ENCODE measurements at regions not wholly inside any gene's neighbourhood (a gene's known extent, or its start where the extent isn't known, plus 50 kb on each side); places are given as distances from the start of the nearest gene placed in this dataset.

DNA sequence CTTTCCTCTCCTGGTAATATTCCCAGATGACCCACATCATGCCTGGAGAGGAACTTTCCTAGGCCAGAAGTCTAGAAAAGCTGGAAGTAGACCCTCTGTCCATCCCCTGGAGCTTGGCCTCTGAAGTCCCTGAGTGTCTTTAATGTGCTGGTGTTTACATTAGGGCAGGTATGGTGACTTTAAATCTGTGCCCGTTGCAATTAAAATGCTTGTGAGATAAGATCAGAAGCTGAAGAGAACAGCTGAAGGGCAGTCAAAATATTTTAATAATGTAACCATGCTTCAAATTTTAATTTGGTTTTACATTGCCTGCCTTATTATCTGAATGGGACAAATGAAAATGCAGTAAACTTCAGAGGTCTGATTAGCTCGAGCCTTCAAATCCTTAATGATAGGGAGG is 1022.5 kb downstream of the BCL11B start:
- TF ChIP-seq, protein P1, sequence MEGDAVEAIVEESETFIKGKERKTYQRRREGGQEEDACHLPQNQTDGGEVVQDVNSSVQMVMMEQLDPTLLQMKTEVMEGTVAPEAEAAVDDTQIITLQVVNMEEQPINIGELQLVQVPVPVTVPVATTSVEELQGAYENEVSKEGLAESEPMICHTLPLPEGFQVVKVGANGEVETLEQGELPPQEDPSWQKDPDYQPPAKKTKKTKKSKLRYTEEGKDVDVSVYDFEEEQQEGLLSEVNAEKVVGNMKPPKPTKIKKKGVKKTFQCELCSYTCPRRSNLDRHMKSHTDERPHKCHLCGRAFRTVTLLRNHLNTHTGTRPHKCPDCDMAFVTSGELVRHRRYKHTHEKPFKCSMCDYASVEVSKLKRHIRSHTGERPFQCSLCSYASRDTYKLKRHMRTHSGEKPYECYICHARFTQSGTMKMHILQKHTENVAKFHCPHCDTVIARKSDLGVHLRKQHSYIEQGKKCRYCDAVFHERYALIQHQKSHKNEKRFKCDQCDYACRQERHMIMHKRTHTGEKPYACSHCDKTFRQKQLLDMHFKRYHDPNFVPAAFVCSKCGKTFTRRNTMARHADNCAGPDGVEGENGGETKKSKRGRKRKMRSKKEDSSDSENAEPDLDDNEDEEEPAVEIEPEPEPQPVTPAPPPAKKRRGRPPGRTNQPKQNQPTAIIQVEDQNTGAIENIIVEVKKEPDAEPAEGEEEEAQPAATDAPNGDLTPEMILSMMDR (IDR thresholded peaks at IDR 0.05): no peak
- TF ChIP-seq POLR2AphosphoS5 (IDR thresholded peaks at IDR 0.05; ENCODE audit: low read depth, low read length) (no peak), FOXM1 (IDR thresholded peaks at IDR 0.05; ENCODE audit: low read depth) (no peak), FOXJ3 (CRISPR knock-in tag; IDR thresholded peaks at IDR 0.05) (no peak), NRF1 (IDR thresholded peaks at IDR 0.05; ENCODE audit: low read depth, low read length) (no peak), EP300 (IDR thresholded peaks at IDR 0.05; ENCODE audit: borderline replicate concordance in 1 of 2, low read depth in 1 of 2, low read length in 1 of 2) (no peak), SIN3A (IDR thresholded peaks at IDR 0.05; ENCODE audit: borderline replicate concordance, low read depth, low read length) (no peak)

Data from SK-N-SH (cell line).